Type B pancreatic cell (in vitro differentiated cells): ENCODE measurements at regions not wholly inside any gene's neighbourhood (a gene's known extent, or its start where the extent isn't known, plus 50 kb on each side); places are given as distances from the start of the nearest gene placed in this dataset.

ENCODE experiments used
- DNase-seq: peaks from one replicate; pipeline ENCODE4 v3.0.0; 2021; ENCODE audit warnings: mixed read lengths; ENCODE audit not compliant: unreplicated experiment; ENCODE audit errors: extremely low spot score
- H3K27ac Mint-ChIP-seq: 2 replicates; pipeline ENCODE4 v1.8.0; 2021; ENCODE audit warnings: mild to moderate bottlenecking, mixed read lengths
- H3K27me3 Mint-ChIP-seq: 2 replicates; pipeline ENCODE4 v1.8.0; 2021; ENCODE audit warnings: mixed read lengths
- H3K36me3 Mint-ChIP-seq: 2 replicates; pipeline ENCODE4 v1.8.0; 2021; ENCODE audit warnings: mixed read lengths
- H3K4me1 Mint-ChIP-seq: one replicate; pipeline ENCODE4 v1.8.0; 2021; ENCODE audit warnings: mixed read lengths; ENCODE audit not compliant: unreplicated experiment
- H3K4me3 Mint-ChIP-seq: 2 replicates; pipeline ENCODE4 v1.8.0; 2021; ENCODE audit warnings: mild to moderate bottlenecking, mixed read lengths
- H3K9me3 Mint-ChIP-seq: 2 replicates; pipeline ENCODE4 v1.8.0; 2021; ENCODE audit warnings: mixed read lengths
- TF ChIP-seq, protein P1 (sequence below): fragments of 200-600 bp; sonication (generic); conservative IDR thresholded peaks from 2 replicates; pipeline ENCODE4 v1.5.0; 2021; ENCODE audit warnings: antibody characterized with exemption, mild to moderate bottlenecking

DNA sequence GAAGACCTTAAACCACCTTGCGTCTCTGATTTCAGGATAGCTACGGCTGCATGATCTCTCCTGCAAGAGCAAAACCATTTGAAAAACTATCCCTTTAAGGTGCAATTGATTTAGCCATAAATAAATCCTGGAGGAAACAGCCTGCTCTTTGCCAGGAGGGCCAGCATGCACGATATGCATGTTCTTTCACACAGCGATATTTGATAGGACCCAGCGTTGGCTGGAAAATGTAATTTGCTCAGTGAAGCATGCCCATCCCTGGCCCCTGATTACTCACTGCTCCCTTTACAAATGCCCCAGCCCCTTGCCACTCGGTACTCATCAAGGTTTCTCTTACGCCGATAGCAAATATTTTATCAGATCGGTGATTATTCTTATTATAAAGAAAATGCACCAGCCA is 315.4 kb downstream of the CDH2 start:
- no peak for DNase-seq
- H3K9me3 Mint-ChIP-seq: no peaks in the 10 kb centered on the region
- H3K4me1 Mint-ChIP-seq: peaks cover 12% of the 10 kb centered on the region
- H3K4me3 Mint-ChIP-seq: no peak overlapping the region
- H3K36me3 Mint-ChIP-seq: no peaks in the 10 kb centered on the region
- no peaks in the 10 kb centered on the region for H3K27me3 Mint-ChIP-seq
- TF ChIP-seq, protein P1, sequence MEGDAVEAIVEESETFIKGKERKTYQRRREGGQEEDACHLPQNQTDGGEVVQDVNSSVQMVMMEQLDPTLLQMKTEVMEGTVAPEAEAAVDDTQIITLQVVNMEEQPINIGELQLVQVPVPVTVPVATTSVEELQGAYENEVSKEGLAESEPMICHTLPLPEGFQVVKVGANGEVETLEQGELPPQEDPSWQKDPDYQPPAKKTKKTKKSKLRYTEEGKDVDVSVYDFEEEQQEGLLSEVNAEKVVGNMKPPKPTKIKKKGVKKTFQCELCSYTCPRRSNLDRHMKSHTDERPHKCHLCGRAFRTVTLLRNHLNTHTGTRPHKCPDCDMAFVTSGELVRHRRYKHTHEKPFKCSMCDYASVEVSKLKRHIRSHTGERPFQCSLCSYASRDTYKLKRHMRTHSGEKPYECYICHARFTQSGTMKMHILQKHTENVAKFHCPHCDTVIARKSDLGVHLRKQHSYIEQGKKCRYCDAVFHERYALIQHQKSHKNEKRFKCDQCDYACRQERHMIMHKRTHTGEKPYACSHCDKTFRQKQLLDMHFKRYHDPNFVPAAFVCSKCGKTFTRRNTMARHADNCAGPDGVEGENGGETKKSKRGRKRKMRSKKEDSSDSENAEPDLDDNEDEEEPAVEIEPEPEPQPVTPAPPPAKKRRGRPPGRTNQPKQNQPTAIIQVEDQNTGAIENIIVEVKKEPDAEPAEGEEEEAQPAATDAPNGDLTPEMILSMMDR: no peak
- H3K27ac Mint-ChIP-seq: no peak overlapping the region

DNA sequence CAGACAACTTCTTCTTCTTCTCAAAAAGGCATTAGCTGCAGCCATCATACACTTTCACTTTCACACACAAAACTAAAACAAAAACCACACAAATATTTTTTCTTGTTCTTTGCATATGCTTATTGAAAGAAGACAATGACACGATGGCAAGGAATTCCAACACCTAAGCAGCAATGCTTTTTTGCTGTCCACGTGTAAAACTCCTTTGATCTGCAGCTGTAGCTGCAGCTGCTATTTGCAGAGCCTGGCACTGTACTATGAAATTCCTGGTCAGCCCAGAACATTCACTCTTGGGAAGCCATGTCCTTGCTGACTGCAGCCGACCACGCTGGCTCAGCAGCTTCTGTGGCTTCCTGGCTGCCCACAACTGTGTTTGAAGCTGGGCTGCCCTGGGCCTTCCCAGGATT is 316.2 kb downstream of the CDH2 start:
- no peak for DNase-seq
- Mint-ChIP-seq H3K9me3 (no peaks in the 10 kb centered on the region), H3K36me3 (no peaks in the 10 kb centered on the region), H3K4me3 (no peak overlapping the region), H3K27ac (no peak overlapping the region), H3K27me3 (no peaks in the 10 kb centered on the region), H3K4me1 (peaks cover 12% of the 10 kb centered on the region)
- TF ChIP-seq, protein P1: no peak

DNA sequence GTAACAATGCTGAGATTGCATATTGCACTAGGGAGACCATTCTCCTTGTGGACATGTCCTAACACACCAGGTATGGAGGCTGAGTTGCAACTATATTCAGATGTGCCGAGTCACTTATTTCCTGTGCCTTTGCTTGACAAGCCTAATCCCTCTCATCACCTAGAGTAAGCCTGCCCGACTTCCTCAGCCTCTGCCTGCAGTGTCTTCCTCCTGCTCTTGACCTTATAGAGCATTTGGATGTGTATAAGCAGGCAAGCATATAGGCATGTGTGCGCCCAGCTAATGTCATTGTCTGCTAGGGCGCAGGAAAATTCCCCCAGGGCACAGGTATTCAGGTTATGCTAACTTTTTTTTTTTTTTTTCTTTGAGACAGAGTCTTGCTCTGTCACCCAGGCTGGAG is 316.9 kb downstream of the CDH2 start:
- Mint-ChIP-seq H3K4me1 (peaks cover 12% of the 10 kb centered on the region), H3K9me3 (no peaks in the 10 kb centered on the region), H3K27me3 (no peaks in the 10 kb centered on the region), H3K4me3 (no peak overlapping the region), H3K36me3 (no peaks in the 10 kb centered on the region), H3K27ac (peak overlapping the region; percentile 18)
- TF ChIP-seq, protein P1: no peak
- no peak for DNase-seq

DNA sequence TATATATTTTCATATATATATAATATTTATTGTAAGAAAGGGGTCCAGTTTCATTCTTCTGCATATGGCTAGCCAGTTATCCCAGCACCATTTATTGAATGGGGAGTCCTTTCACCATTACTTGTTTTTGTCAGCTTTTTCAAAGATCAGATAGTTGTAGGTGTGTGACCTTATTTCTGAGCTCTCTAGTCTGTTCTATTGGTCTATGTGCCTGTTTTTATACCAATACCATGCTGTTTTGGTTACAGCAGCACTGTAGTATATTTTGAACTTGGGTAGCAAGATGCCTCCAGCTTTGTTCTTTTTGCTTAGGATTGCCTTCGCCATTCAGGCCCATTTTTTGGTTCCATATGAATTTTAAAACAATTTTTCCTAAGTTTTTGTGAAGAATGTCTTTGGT is 320.1 kb downstream of the CDH2 start:
- Mint-ChIP-seq H3K4me1 (peaks cover 7% of the 10 kb centered on the region), H3K36me3 (no peaks in the 10 kb centered on the region)

DNA sequence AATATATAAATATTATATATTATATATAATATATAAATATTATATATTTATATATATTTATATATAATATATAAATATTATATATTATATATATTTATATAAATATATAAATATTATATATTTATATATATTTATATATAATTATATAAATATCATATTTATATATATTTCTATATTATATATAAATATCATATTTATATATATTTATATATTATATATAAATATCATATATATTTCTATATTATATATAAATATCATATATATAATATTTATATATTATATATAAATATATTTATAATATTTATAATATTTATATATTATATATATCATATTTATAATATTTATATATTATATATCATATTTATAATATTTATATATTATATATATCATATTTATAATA is 321.4 kb downstream of the CDH2 start:
- Mint-ChIP-seq H3K27ac (no peak overlapping the region), H3K4me1 (no peaks in the 10 kb centered on the region), H3K9me3 (peaks cover 9% of the 10 kb centered on the region), H3K4me3 (no peak overlapping the region), H3K27me3 (no peaks in the 10 kb centered on the region), H3K36me3 (no peaks in the 10 kb centered on the region)
- no peak for DNase-seq
- TF ChIP-seq, protein P1: no peak

More for the DNA sequence above, 320.1 kb downstream of the CDH2 start:
- no peak overlapping the region for H3K27ac Mint-ChIP-seq
- H3K27me3 Mint-ChIP-seq: no peaks in the 10 kb centered on the region
- H3K9me3 Mint-ChIP-seq: peaks cover 9% of the 10 kb centered on the region
- no peak for DNase-seq
- no peak overlapping the region for H3K4me3 Mint-ChIP-seq
- TF ChIP-seq, protein P1: no peak

DNA sequence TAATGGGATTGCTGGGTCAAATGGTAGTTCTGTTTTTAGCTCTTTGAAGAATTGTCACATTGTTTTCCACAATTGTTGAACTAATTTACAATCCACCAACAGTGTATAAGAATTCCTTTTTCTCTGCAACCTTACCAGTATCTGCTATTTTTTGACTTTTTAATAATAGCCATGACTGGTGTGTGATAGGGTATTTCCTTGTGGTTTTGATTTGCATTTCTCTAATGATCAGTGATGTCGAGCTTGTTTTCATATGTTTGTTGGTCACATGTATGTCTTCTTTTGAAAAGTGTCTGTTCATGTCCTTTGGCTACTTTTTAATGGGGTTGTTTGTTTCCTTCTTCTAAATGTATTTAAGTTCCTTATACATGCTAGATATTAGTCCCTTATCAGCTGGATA is 322.3 kb downstream of the CDH2 start:
- H3K27me3 Mint-ChIP-seq: no peaks in the 10 kb centered on the region
- H3K36me3 Mint-ChIP-seq: no peaks in the 10 kb centered on the region
- no peak for DNase-seq
- H3K9me3 Mint-ChIP-seq: peaks cover 9% of the 10 kb centered on the region
- no peaks in the 10 kb centered on the region for H3K4me1 Mint-ChIP-seq
- no peak overlapping the region for H3K4me3 Mint-ChIP-seq
- no peak overlapping the region for H3K27ac Mint-ChIP-seq
- TF ChIP-seq, protein P1: no peak
